ENCODE measurements at regions not wholly inside any gene's neighbourhood (a gene's known extent, or its start where the extent isn't known, plus 50 kb on each side); places are given as distances from the start of the nearest gene placed in this dataset.

DNA sequence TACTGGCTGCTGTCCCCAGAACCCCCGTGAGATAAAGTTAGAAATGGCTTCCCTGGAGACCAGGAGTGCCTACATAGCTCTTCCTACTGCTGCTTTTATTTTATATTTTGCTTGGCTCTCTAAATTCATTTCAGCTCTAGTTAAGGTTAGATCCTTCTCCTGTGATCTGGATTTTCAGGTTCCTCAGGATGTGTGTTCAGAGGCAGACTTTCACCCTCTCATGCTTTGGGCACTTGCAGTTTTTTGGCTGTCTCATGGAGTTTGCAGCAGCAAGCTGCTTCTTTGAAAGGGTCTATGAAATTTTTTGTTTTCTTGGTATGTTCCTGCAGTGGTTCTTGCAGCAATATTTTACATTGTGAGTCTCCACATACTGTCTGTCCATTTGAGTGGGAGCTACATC is 93.3 kb downstream of the ATP23 start:
- Mint-ChIP-seq H3K4me3 (ENCODE audit: low read depth) (no peak overlapping the region), H3K27me3 (ENCODE audit: low read depth) (no peaks in the 10 kb centered on the region), H3K4me1 (ENCODE audit: low read depth) (no peaks in the 10 kb centered on the region), H3K9me3 (peaks cover 9% of the 10 kb centered on the region), H3K36me3 (ENCODE audit: low read depth) (no peaks in the 10 kb centered on the region), H3K27ac (no peak overlapping the region)
- no peak for DNase-seq (ENCODE audit: low spot score)
- intact Hi-C loops (cut with micrococcal nuclease) = no loop called here

DNA sequence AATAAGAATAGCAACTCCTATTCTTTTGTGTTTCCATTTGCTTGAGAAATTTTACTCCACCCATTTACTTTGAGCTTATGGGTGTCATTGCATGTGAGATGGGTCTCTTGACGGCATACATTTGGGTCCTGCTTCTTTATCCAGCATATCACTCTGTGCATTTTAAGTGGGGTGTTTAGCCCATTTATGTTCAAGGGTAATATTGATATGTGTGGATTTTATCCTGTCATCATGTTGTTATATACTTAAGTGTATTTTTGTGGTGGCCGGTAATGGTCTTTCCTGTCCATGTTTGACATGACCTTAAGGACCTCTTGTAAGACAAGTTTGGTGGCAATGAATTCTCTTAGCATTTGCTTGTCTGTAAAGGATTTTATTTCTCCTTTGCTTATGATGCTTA is 100.1 kb downstream of the ATP23 start:
- Mint-ChIP-seq H3K36me3 (ENCODE audit: low read depth) (no peaks in the 10 kb centered on the region), H3K4me1 (ENCODE audit: low read depth) (no peaks in the 10 kb centered on the region)

DNA sequence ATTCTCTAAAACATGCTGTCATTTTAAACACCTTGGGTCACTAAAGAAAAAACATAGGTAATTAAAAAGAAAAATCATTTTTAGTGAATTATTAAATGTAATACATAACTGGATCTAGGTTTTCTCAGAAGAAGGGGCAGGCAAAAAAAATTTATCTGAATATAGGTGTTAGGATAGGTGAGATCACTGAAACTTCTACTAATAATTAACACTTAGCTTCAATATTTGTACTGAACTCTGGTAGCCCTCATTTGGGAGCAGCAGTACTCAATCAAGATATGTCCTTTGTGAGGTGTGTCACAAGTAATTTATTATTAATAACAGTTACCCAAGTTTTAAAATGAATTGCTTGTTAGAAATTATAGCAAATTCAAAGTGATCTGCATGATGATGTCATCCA is 103.6 kb downstream of the ATP23 start:
- Mint-ChIP-seq H3K27ac (no peak overlapping the region), H3K27me3 (ENCODE audit: low read depth) (no peaks in the 10 kb centered on the region), H3K4me1 (ENCODE audit: low read depth) (no peaks in the 10 kb centered on the region), H3K36me3 (ENCODE audit: low read depth) (no peaks in the 10 kb centered on the region), H3K9me3 (no peaks in the 10 kb centered on the region), H3K4me3 (ENCODE audit: low read depth) (no peak overlapping the region)
- no peak for DNase-seq (ENCODE audit: low spot score)
- intact Hi-C loops (cut with micrococcal nuclease) = no loop called here

More for the DNA sequence above, 100.1 kb downstream of the ATP23 start:
- DNase-seq (ENCODE audit: low spot score) = no peak
- Mint-ChIP-seq H3K27ac (no peak overlapping the region), H3K27me3 (ENCODE audit: low read depth) (no peaks in the 10 kb centered on the region), H3K9me3 (peaks cover 4% of the 10 kb centered on the region), H3K4me3 (ENCODE audit: low read depth) (no peak overlapping the region)
- intact Hi-C loops (cut with micrococcal nuclease) = no loop called here

DNA sequence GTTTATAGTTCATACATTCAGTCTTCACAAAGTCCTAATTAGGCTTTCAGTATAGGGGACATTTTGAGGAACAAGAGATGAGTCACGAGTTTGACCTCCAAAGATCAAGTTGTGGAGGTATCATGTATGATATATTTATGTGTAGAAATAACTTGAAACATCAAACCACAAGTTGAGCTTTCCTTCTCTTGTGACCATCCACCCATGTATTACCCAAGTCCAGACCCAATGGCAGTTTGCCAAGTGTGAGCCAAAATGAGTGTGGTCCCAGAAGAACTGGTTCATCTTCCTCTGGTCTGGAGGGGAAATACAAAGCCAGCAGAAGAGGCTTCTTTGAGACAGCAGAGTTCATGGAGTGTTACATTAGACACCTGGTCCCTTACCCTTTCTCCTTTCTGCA is 104.9 kb downstream of the ATP23 start:
- Mint-ChIP-seq H3K27ac (no peak overlapping the region), H3K9me3 (no peaks in the 10 kb centered on the region), H3K4me3 (ENCODE audit: low read depth) (no peak overlapping the region), H3K4me1 (ENCODE audit: low read depth) (no peaks in the 10 kb centered on the region), H3K27me3 (ENCODE audit: low read depth) (no peaks in the 10 kb centered on the region), H3K36me3 (ENCODE audit: low read depth) (no peaks in the 10 kb centered on the region)
- DNase-seq (ENCODE audit: low spot score) = no peak
- intact Hi-C loops (cut with micrococcal nuclease) = no loop called here

DNA sequence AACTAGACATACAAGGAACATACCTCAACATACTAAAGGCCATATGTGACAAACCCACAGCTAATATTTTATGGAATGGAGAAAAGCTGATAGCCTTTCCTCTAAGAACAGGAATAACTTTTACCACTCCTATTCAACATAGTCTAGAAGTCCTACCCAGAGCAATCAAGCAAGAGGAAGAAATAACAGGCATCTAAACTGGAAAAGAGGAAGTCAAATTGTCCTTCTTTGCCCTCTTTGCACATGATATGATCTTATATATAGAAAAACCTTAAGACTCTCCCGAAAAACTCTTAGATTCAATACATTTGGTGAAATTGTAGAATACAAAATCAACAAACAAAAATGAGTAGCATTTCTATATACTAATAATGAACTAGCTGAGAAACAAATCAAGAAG is 110.0 kb downstream of the ATP23 start:
- Mint-ChIP-seq H3K36me3 (ENCODE audit: low read depth) (no peaks in the 10 kb centered on the region), H3K9me3 (peaks cover 10% of the 10 kb centered on the region), H3K4me1 (ENCODE audit: low read depth) (no peaks in the 10 kb centered on the region), H3K27me3 (ENCODE audit: low read depth) (no peaks in the 10 kb centered on the region), H3K4me3 (ENCODE audit: low read depth) (no peak overlapping the region), H3K27ac (no peak overlapping the region)
- intact Hi-C loops (cut with micrococcal nuclease) = no loop called here
- DNase-seq (ENCODE audit: low spot score) = no peak

DNA sequence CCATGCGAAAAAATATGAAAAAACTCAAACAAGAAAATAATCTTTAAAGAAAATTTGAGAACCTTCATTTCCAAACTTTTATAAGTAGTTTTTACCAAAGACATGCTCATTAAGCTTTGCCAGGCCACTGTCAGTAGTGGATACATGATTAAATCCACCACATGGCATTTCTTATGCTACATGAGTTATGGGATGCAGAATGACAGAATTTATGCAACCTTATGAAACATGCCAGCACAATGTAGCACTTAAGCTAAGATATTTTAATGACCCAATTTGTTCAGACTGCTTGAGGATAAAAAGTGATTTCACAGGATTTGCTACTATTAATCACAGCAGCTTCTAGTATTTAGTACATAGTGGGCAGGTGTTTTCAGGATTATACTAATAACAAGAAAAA is 123.3 kb downstream of the ATP23 start:
- Mint-ChIP-seq H3K4me3 (ENCODE audit: low read depth) (no peak overlapping the region), H3K27ac (no peak overlapping the region), H3K36me3 (ENCODE audit: low read depth) (no peaks in the 10 kb centered on the region), H3K27me3 (ENCODE audit: low read depth) (no peaks in the 10 kb centered on the region), H3K9me3 (no peaks in the 10 kb centered on the region), H3K4me1 (ENCODE audit: low read depth) (no peaks in the 10 kb centered on the region)
- DNase-seq (ENCODE audit: low spot score) = no peak
- intact Hi-C loops (cut with micrococcal nuclease) = no loop called here

DNA sequence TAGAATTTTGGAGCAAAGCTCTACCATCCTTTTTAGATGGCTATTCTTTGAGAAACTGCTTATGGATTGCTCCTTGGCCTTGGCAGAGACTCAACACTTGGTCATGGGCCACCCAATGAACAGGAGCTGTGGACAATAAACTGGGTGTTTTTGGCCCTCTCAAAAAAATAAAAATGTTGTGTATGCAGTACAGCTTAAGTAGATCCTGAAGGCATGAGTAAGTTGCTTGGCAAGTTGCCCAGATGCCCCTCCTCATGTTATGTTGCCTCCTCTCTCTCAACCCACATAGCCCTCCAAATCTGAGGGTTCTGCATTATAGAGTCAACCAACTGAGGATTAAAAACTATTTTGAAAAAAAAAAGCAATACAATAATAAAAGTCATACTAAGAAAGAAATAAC is 124.9 kb downstream of the ATP23 start:
- no peaks in the 10 kb centered on the region for H3K27me3 Mint-ChIP-seq (ENCODE audit: low read depth)
- no peak for DNase-seq (ENCODE audit: low spot score)
- H3K27ac Mint-ChIP-seq = no peak overlapping the region
- no peaks in the 10 kb centered on the region for H3K36me3 Mint-ChIP-seq (ENCODE audit: low read depth)
- H3K4me1 Mint-ChIP-seq (ENCODE audit: low read depth) = no peaks in the 10 kb centered on the region
- intact Hi-C loops (cut with micrococcal nuclease) = no loop called here
- H3K9me3 Mint-ChIP-seq = no peaks in the 10 kb centered on the region
- H3K4me3 Mint-ChIP-seq (ENCODE audit: low read depth) = no peak overlapping the region

DNA sequence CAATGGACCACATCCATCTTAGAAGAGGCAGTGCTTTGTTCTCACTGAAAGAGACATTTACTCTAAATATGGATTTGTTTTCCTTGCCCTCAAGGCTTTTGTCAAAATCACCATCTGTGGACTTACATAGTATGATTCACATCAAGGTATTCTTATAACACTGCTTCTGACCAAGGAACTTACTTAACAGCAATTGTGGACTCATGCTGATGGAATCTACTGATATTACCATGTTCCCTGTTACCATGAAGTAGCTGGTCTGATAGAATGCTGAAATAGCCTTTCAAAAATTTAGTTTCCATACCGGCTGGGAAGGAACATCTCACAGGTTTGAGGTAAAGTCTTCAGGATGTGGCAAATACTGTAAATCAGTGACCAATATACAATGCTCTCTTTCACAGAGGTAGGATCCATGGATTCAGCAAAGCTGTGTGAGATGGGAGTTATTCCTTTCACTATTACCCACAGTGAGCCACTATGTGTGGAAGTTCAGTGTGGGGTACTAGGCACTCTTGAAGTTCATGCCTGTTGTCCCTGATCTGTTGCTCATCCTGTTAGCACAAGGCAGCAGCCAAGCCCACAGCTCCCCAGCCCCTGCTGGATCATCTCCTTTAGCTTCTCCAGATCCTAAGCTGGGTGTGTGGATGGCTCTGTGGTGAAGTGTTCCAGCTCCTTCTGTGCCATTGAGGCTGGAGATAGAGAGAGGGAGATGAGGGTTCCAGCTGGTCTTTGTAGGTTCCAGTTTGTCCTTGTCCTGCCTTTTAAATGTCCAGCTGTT is 126.4 kb downstream of the ATP23 start:
- Mint-ChIP-seq H3K27me3 (ENCODE audit: low read depth) (no peaks in the 10 kb centered on the region), H3K36me3 (ENCODE audit: low read depth) (no peaks in the 10 kb centered on the region), H3K4me3 (ENCODE audit: low read depth) (no peak overlapping the region), H3K9me3 (no peaks in the 10 kb centered on the region), H3K27ac (no peak overlapping the region), H3K4me1 (ENCODE audit: low read depth) (no peaks in the 10 kb centered on the region)
- DNase-seq (ENCODE audit: low spot score) = no peak
- intact Hi-C loops (cut with micrococcal nuclease) = no loop called here

DNA sequence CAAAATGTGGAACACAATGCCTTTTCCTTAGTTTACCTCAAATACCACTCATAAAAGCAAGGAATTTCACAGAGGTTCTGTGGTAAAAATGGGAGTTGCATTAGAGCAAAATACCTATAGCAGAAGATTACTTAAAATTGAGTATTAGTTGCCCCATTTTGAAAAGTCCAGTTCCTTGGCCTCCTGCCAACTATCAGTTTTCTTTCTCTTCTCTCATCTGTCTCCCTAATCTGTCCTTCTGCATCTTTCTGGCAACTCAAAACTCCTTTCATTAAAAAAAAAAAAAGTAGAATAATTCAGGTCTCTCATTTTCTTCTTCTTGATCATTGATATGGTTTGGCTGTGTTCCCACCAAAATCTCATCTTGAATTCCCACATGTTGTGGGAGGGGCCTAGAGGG is 127.3 kb downstream of the ATP23 start:
- Mint-ChIP-seq H3K27ac (no peak overlapping the region), H3K9me3 (no peaks in the 10 kb centered on the region), H3K4me1 (ENCODE audit: low read depth) (no peaks in the 10 kb centered on the region), H3K27me3 (ENCODE audit: low read depth) (no peaks in the 10 kb centered on the region), H3K4me3 (ENCODE audit: low read depth) (no peak overlapping the region), H3K36me3 (ENCODE audit: low read depth) (no peaks in the 10 kb centered on the region)
- DNase-seq (ENCODE audit: low spot score) = no peak
- intact Hi-C loops (cut with micrococcal nuclease) = no loop called here

DNA sequence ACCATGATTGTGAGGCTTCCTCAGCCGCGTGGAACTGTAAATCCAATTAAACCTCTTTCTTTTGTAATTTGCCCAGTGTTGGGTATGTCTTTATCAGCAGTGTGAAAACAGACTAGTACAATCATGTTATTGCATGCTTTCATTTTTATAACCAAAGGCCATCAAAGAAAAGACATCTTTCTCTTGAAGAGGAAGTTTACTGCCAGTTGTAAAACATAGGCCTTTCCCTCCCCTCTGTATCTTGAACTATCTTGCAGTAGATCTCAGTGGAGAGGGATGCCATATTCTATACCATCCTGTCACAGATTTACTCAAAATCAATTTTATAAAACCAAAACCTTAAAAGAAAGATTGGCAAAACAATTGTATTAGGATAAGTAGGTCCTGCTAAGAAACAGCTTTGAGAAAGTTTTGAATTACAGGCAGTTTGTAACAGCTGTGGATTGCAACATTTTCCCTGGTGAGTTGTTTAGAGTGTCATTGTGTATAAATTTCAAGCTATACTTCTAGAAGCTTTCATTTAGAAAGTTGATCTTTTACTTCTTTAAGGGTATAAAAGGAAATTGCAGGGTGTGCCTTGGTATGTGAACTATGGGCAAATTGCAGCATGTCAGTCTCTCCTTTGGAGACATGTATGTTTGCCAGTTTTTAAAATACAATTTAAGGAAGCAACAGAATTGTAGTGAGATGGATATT is 128.0 kb downstream of the ATP23 start:
- no peaks in the 10 kb centered on the region for H3K4me1 Mint-ChIP-seq (ENCODE audit: low read depth)
- no peaks in the 10 kb centered on the region for H3K27me3 Mint-ChIP-seq (ENCODE audit: low read depth)
- no peak overlapping the region for H3K4me3 Mint-ChIP-seq (ENCODE audit: low read depth)
- H3K27ac Mint-ChIP-seq = no peak overlapping the region
- H3K9me3 Mint-ChIP-seq = no peaks in the 10 kb centered on the region
- H3K36me3 Mint-ChIP-seq (ENCODE audit: low read depth) = no peaks in the 10 kb centered on the region
- DNase-seq (ENCODE audit: low spot score) = no peak
- intact Hi-C loops (cut with micrococcal nuclease) = no loop called here

DNA sequence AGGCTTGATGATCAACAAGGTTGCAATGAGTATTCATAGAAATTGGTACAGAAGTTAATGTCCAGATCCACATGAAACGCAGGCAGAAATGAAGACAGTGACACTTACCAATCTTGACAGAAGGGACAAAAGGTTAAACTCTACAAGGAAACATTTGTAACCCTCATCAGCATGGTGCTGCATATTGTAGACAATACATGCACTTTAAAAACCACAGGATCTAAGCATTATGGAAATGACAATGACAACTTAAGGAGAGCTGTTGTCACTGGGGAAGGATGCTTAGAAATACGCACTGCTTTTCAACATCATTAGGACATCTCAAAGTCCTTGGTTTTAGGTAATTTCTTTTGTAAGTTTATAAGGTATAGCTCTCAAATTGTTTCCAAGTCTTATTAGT is 130.6 kb downstream of the ATP23 start:
- no peaks in the 10 kb centered on the region for H3K9me3 Mint-ChIP-seq
- DNase-seq (ENCODE audit: low spot score) = no peak
- H3K4me1 Mint-ChIP-seq (ENCODE audit: low read depth) = no peaks in the 10 kb centered on the region
- no peak overlapping the region for H3K4me3 Mint-ChIP-seq (ENCODE audit: low read depth)
- intact Hi-C loops (cut with micrococcal nuclease) = no loop called here
- no peak overlapping the region for H3K27ac Mint-ChIP-seq
- H3K27me3 Mint-ChIP-seq (ENCODE audit: low read depth) = no peaks in the 10 kb centered on the region
- H3K36me3 Mint-ChIP-seq (ENCODE audit: low read depth) = no peaks in the 10 kb centered on the region

DNA sequence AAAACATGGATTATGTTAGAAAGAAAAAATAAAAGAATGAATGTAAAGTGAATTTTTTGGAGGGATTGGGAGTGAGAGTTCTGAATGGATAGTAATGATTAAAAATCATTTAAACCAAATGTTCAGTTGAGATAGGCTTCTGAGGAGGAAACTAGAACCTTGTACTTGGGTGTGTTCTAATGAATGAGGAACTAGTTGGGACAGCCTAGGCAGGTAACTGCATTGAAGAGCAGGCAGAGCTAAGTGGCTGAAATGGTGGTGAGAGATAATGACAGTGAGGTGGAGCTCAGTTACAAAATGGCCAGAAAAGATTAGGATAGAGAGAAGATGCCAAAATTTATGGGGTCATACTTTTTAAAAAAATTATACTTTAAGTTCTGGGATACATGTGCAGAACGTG is 132.9 kb downstream of the ATP23 start:
- Mint-ChIP-seq H3K36me3 (ENCODE audit: low read depth) (no peaks in the 10 kb centered on the region), H3K4me1 (ENCODE audit: low read depth) (no peaks in the 10 kb centered on the region), H3K9me3 (no peaks in the 10 kb centered on the region), H3K4me3 (ENCODE audit: low read depth) (no peak overlapping the region), H3K27ac (no peak overlapping the region), H3K27me3 (ENCODE audit: low read depth) (no peaks in the 10 kb centered on the region)
- intact Hi-C loops (cut with micrococcal nuclease) = no loop called here
- no peak for DNase-seq (ENCODE audit: low spot score)

DNA sequence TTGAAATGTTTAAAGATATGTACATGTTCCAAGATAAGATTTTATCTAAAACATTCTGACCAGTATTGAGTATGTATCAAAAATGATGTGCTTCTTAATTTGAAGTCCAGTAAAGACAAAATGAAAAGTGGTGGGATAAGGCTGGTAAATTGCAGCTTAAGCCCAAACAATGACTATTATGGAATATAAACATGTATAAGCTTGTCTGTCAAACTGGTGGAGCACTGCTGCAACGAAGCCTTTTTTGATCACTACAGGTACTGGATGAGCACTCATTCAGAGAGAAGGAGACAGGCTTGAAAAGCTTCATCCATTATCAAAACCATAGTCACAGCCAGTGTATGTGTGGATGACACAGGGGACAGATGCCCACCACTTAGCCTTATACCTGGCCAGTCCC is 138.4 kb downstream of the ATP23 start:
- Mint-ChIP-seq H3K9me3 (no peaks in the 10 kb centered on the region), H3K36me3 (ENCODE audit: low read depth) (no peaks in the 10 kb centered on the region), H3K4me3 (ENCODE audit: low read depth) (no peak overlapping the region), H3K27me3 (ENCODE audit: low read depth) (no peaks in the 10 kb centered on the region), H3K27ac (no peak overlapping the region), H3K4me1 (ENCODE audit: low read depth) (no peaks in the 10 kb centered on the region)
- intact Hi-C loops (cut with micrococcal nuclease) = no loop called here
- DNase-seq (ENCODE audit: low spot score) = no peak

Data from activated T-helper 2 cell treated with anti-CD3 and anti-CD28 coated beads, Interferon-gamma antibody, Interleukin-2, Interleukin-4, amounts not matched to agents 10 μg/mL and 5 μg/mL and 100 μg/mL, durations not matched to agents 14 hours and 24 hours and 36 hours (primary cell).